IMR-90 (cell line): ENCODE measurements at regions not wholly inside any gene's neighbourhood (a gene's known extent, or its start where the extent isn't known, plus 50 kb on each side); places are given as distances from the start of the nearest gene placed in this dataset.

Experiments used
- BHLHE40 ChIP-seq: fragments of 150-350 bp; IDR thresholded peaks from 2 replicates; pipeline ENCODE4 v1.6.1; 2016; ENCODE audit warnings: mild to moderate bottlenecking, low read depth, low read length
- CEBPB ChIP-seq: IDR thresholded peaks from 2 replicates; pipeline ENCODE4 v1.6.1; 2012; ENCODE audit warnings: low read depth, low read length, improper control_type of control experiment
- MAFK ChIP-seq: IDR thresholded peaks from 2 replicates; pipeline ENCODE4 v1.6.1; 2012; ENCODE audit warnings: low read depth, low read length, improper control_type of control experiment
- MXI1 ChIP-seq: IDR thresholded peaks from 2 replicates; pipeline ENCODE4 v1.6.1; 2012; ENCODE audit warnings: low read depth, mild to moderate bottlenecking, low read length, moderate library complexity, borderline replicate concordance
- NFE2L2 ChIP-seq: fragments of 150-350 bp; IDR thresholded peaks from 2 replicates; pipeline ENCODE4 v1.6.1; 2016; ENCODE audit warnings: low read depth, mild to moderate bottlenecking, low read length
- POLR2A ChIP-seq: IDR thresholded peaks from 2 replicates; pipeline ENCODE4 v1.6.1; 2012; ENCODE audit warnings: mild to moderate bottlenecking, low read depth, low read length
- RAD21 ChIP-seq: IDR thresholded peaks from 2 replicates; pipeline ENCODE4 v1.6.1; 2012; ENCODE audit warnings: low read length, improper control_type of control experiment
- RFX5 ChIP-seq: IDR thresholded peaks from 2 replicates; pipeline ENCODE4 v1.8.0; 2012; ENCODE audit warnings: low read depth, mild to moderate bottlenecking, low read length, moderate library complexity
- SMC3 ChIP-seq: fragments of 150-350 bp; IDR thresholded peaks from 2 replicates; pipeline ENCODE4 v1.6.1; 2016; ENCODE audit warnings: low read depth, mild to moderate bottlenecking, antibody characterized with exemption, low read length, moderate library complexity
- TF ChIP-seq, protein P1 (sequence below): conservative IDR thresholded peaks from 2 replicates; pipeline ENCODE4 v1.5.1; 2012; ENCODE audit warnings: mild to moderate bottlenecking, low read depth, low read length, improper control_type of control experiment
- TF ChIP-seq, protein P2 (sequence below): fragments of 150-350 bp; IDR thresholded peaks from 2 replicates; pipeline ENCODE4 v1.6.1; 2017; ENCODE audit warnings: mild to moderate bottlenecking, antibody characterized with exemption, low read length, low read depth
- TF ChIP-seq, protein P3 (sequence below): fragments of 150-350 bp; IDR thresholded peaks from 2 replicates; pipeline ENCODE4 v1.6.1; 2016; ENCODE audit warnings: low read depth, mild to moderate bottlenecking, low read length, moderate library complexity, borderline replicate concordance

DNA sequence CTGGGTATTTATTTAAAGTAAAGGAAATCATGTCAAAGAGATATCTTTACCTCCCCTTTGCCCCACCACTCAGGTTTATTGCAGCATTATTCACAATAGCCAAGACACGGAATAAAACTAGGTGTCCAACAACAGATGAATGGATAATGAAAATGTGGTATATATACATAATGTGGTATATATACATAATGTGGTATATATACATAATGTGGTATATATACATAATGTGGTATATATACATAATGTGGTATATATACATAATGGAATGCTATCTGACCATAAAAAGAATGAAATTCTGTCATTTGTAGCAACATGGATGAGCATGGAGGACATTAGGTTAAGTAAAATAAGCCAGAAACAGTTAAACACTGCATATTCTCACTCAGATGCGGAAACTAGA is 262.6 kb upstream of the PLXNA2 start:
- no peak for TF ChIP-seq POLR2A
- TF ChIP-seq MAFK = no peak
- TF ChIP-seq, protein P1, sequence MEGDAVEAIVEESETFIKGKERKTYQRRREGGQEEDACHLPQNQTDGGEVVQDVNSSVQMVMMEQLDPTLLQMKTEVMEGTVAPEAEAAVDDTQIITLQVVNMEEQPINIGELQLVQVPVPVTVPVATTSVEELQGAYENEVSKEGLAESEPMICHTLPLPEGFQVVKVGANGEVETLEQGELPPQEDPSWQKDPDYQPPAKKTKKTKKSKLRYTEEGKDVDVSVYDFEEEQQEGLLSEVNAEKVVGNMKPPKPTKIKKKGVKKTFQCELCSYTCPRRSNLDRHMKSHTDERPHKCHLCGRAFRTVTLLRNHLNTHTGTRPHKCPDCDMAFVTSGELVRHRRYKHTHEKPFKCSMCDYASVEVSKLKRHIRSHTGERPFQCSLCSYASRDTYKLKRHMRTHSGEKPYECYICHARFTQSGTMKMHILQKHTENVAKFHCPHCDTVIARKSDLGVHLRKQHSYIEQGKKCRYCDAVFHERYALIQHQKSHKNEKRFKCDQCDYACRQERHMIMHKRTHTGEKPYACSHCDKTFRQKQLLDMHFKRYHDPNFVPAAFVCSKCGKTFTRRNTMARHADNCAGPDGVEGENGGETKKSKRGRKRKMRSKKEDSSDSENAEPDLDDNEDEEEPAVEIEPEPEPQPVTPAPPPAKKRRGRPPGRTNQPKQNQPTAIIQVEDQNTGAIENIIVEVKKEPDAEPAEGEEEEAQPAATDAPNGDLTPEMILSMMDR = no peak
- TF ChIP-seq RAD21 = no peak
- no peak for TF ChIP-seq SMC3
- TF ChIP-seq, protein P2, sequence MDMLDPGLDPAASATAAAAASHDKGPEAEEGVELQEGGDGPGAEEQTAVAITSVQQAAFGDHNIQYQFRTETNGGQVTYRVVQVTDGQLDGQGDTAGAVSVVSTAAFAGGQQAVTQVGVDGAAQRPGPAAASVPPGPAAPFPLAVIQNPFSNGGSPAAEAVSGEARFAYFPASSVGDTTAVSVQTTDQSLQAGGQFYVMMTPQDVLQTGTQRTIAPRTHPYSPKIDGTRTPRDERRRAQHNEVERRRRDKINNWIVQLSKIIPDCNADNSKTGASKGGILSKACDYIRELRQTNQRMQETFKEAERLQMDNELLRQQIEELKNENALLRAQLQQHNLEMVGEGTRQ = no peak
- no peak for TF ChIP-seq CEBPB
- TF ChIP-seq, protein P3, sequence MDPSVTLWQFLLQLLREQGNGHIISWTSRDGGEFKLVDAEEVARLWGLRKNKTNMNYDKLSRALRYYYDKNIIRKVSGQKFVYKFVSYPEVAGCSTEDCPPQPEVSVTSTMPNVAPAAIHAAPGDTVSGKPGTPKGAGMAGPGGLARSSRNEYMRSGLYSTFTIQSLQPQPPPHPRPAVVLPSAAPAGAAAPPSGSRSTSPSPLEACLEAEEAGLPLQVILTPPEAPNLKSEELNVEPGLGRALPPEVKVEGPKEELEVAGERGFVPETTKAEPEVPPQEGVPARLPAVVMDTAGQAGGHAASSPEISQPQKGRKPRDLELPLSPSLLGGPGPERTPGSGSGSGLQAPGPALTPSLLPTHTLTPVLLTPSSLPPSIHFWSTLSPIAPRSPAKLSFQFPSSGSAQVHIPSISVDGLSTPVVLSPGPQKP = no peak
- no peak for TF ChIP-seq BHLHE40
- no peak for TF ChIP-seq MXI1
- no peak for TF ChIP-seq NFE2L2
- TF ChIP-seq RFX5 = no peak
